ENCODE measurements at regions not wholly inside any gene's neighbourhood (a gene's known extent, or its start where the extent isn't known, plus 50 kb on each side); places are given as distances from the start of the nearest gene placed in this dataset.
A peak's percentile ranks its signal among the peaks of the same experiment; 100 is the strongest.

GRCh38 chr5:124651663-124652513, 94.6 kb downstream of the ZNF608 start (continued):
- no peak for TF ChIP-seq ZNF766 (CRISPR knock-in tag; IDR thresholded peaks at IDR 0.05; ENCODE audit: borderline replicate concordance)
- peak; percentile 39 for TF ChIP-seq YY1 (IDR thresholded peaks at IDR 0.05; ENCODE audit: insufficient read depth, insufficient replicate concordance, low read depth, low read length)
- TF ChIP-seq, protein P1, sequence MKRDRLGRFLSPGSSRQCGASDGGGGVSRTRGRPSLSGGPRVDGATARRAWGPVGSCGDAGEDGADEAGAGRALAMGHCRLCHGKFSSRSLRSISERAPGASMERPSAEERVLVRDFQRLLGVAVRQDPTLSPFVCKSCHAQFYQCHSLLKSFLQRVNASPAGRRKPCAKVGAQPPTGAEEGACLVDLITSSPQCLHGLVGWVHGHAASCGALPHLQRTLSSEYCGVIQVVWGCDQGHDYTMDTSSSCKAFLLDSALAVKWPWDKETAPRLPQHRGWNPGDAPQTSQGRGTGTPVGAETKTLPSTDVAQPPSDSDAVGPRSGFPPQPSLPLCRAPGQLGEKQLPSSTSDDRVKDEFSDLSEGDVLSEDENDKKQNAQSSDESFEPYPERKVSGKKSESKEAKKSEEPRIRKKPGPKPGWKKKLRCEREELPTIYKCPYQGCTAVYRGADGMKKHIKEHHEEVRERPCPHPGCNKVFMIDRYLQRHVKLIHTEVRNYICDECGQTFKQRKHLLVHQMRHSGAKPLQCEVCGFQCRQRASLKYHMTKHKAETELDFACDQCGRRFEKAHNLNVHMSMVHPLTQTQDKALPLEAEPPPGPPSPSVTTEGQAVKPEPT (CRISPR knock-in tag; IDR thresholded peaks at IDR 0.05; ENCODE audit: low read depth): peak; percentile 46; the same call in 1 of the 2 replicates
- peak; percentile 43; the same call in 1 of the 2 replicates for TF ChIP-seq MXD3 (CRISPR knock-in tag; IDR thresholded peaks at IDR 0.05)
- 0 out of 2 replicates have a peak, but pooled peaks have one; percentile 29 for TF ChIP-seq SMAD1 (CRISPR knock-in tag; IDR thresholded peaks at IDR 0.05; ENCODE audit: borderline replicate concordance, low read depth)
- TF ChIP-seq ZNF747 (CRISPR knock-in tag; IDR thresholded peaks at IDR 0.05; ENCODE audit: borderline replicate concordance): 0 out of 2 replicates have a peak, but pooled peaks have one; percentile 28
- TF ChIP-seq ZNF713 (CRISPR knock-in tag; IDR thresholded peaks at IDR 0.05): 0 out of 2 replicates have a peak, but pooled peaks have one; percentile 53
- TF ChIP-seq ZMYM4 (CRISPR knock-in tag; IDR thresholded peaks at IDR 0.05): peak; percentile 86
- TF ChIP-seq TBX2 (CRISPR knock-in tag; IDR thresholded peaks at IDR 0.05; ENCODE audit: borderline replicate concordance): peak; percentile 80
- peak; percentile 56 for TF ChIP-seq ZNF574 (CRISPR knock-in tag; IDR thresholded peaks at IDR 0.05)
- TF ChIP-seq KDM2A (CRISPR knock-in tag; IDR thresholded peaks at IDR 0.05; ENCODE audit: borderline replicate concordance, low read depth): peak; percentile 58; the same call in 1 of the 2 replicates
- no peak for TF ChIP-seq RNF219 (CRISPR knock-in tag; IDR thresholded peaks at IDR 0.05)
- no peak for TF ChIP-seq ADNP (CRISPR knock-in tag; IDR thresholded peaks at IDR 0.05)
- peak; percentile 47; the same call in 1 of the 2 replicates for TF ChIP-seq SPEN (CRISPR knock-in tag; IDR thresholded peaks at IDR 0.05; ENCODE audit: low read depth)
- TF ChIP-seq, protein P2, sequence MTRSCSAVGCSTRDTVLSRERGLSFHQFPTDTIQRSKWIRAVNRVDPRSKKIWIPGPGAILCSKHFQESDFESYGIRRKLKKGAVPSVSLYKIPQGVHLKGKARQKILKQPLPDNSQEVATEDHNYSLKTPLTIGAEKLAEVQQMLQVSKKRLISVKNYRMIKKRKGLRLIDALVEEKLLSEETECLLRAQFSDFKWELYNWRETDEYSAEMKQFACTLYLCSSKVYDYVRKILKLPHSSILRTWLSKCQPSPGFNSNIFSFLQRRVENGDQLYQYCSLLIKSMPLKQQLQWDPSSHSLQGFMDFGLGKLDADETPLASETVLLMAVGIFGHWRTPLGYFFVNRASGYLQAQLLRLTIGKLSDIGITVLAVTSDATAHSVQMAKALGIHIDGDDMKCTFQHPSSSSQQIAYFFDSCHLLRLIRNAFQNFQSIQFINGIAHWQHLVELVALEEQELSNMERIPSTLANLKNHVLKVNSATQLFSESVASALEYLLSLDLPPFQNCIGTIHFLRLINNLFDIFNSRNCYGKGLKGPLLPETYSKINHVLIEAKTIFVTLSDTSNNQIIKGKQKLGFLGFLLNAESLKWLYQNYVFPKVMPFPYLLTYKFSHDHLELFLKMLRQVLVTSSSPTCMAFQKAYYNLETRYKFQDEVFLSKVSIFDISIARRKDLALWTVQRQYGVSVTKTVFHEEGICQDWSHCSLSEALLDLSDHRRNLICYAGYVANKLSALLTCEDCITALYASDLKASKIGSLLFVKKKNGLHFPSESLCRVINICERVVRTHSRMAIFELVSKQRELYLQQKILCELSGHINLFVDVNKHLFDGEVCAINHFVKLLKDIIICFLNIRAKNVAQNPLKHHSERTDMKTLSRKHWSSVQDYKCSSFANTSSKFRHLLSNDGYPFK (CRISPR knock-in tag; IDR thresholded peaks at IDR 0.05; ENCODE audit: borderline replicate concordance): peak; percentile 49; the same call in 1 of the 2 replicates
- 0 out of 2 replicates have a peak, but pooled peaks have one; percentile 23 for TF ChIP-seq ZNF792 (CRISPR knock-in tag; IDR thresholded peaks at IDR 0.05)
- TF ChIP-seq ZBTB38 (CRISPR knock-in tag; IDR thresholded peaks at IDR 0.05): peak; percentile 49; the same call in 1 of the 2 replicates
- TF ChIP-seq MEIS2 (CRISPR knock-in tag; IDR thresholded peaks at IDR 0.05): peak; percentile 25; the same call in 1 of the 2 replicates
